Astrocyte of the spinal cord (primary cell): ENCODE measurements at regions not wholly inside any gene's neighbourhood (a gene's known extent, or its start where the extent isn't known, plus 50 kb on each side); places are given as distances from the start of the nearest gene placed in this dataset.

Source experiments
- DNase-seq: peaks from one replicate; pipeline ENCODE4 v3.0.0; 2011; ENCODE audit warnings: low read depth, low spot score
- H3K4me3 ChIP-seq: 2 replicates; pipeline ENCODE4 v1.5.1; 2011; ENCODE audit warnings: low read depth, mild to moderate bottlenecking, low read length, moderate library complexity
- in situ Hi-C: cut with HindIII; loops from 2 replicates; pipeline ENCODE4 v1.10.0; 2017; ENCODE audit warnings: low sequenced_read_pairs
- TF ChIP-seq, protein P1 (sequence below): IDR thresholded peaks from 2 replicates; pipeline ENCODE4 v1.5.1; 2012; ENCODE audit warnings: low read depth, mild to moderate bottlenecking, low read length, inconsistent platforms

DNA sequence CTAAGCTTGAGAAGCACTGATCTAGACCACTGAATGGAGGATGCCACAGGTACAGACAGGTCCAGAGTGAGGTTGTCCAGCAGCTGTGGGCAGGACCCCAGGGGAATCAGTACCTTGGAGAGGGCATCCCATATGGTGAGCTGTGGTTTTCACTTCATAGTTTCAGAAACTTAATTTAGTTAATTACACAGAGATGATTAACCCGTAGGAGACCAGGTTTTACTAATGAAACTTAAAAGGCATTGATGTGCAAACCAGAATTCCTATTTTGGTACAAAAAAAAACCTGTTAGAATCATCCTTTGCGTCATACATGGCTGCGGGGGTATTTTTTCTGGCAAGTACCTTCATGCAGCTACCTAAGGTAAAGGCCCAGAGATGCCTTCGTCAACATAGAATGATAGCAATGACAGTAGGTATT, 159.3 kb downstream of the DACT1 start:
- TF ChIP-seq, protein P1, sequence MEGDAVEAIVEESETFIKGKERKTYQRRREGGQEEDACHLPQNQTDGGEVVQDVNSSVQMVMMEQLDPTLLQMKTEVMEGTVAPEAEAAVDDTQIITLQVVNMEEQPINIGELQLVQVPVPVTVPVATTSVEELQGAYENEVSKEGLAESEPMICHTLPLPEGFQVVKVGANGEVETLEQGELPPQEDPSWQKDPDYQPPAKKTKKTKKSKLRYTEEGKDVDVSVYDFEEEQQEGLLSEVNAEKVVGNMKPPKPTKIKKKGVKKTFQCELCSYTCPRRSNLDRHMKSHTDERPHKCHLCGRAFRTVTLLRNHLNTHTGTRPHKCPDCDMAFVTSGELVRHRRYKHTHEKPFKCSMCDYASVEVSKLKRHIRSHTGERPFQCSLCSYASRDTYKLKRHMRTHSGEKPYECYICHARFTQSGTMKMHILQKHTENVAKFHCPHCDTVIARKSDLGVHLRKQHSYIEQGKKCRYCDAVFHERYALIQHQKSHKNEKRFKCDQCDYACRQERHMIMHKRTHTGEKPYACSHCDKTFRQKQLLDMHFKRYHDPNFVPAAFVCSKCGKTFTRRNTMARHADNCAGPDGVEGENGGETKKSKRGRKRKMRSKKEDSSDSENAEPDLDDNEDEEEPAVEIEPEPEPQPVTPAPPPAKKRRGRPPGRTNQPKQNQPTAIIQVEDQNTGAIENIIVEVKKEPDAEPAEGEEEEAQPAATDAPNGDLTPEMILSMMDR: no peak
- DNase-seq: no peak
- in situ Hi-C loops: no loop called here
- no peak overlapping the region for H3K4me3 ChIP-seq

GRCh38 chr14:58798173-58798572, 160.4 kb downstream of the DACT1 start:
- DNase-seq: no peak
- H3K4me3 ChIP-seq: no peak overlapping the region
- in situ Hi-C loops: no loop called here
- TF ChIP-seq, protein P1: no peak

DNA sequence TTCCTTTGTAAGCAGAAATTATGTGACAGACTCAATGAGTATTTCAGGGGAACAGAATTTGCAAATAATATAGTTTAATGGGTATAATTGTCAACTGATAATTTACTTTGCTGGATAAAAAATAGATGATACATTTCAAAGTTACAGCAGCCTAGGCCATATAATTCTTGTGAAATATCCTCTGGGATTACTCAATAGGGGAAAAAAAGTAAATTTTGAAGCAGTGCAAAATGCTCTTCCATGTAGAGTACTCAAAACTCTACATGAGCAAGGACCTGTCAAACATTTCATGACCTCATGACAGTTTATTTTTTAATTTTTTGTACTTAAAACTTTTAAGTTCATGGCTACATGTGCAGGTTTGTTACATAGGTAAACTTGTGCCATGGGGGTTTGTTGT, 163.3 kb downstream of the DACT1 start:
- TF ChIP-seq, protein P1: no peak
- no peak for DNase-seq
- no peak overlapping the region for H3K4me3 ChIP-seq
- in situ Hi-C loops: no loop called here

DNA sequence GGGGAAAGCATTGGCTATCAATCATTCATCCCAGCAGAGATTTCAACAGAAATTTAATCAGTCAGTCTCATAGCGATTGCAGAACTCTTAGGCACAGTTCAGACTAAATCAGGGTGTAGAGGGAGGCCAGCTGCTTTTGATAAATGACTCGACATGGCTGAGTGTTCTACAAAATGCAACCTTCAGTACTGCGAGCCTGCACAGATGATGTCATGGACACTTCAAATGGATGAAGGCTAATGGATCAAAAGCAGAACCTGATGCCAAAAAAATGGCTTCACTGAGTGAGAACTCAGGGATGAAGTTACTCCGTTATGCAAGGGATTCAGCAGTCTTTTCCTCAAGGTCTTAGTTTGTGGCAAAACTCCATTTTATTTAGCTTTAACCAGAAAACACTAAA, 167.3 kb downstream of the DACT1 start:
- DNase-seq: no peak
- in situ Hi-C loops: no loop called here

GRCh38 chr14:58805605-58806409, 168.0 kb downstream of the DACT1 start:
- in situ Hi-C loops: no loop called here
- peak; percentile 83 for DNase-seq
- no peak overlapping the region for H3K4me3 ChIP-seq
- TF ChIP-seq, protein P1: no peak

More for the DNA sequence above, 167.3 kb downstream of the DACT1 start:
- no peak overlapping the region for H3K4me3 ChIP-seq
- TF ChIP-seq, protein P1: no peak

DNA sequence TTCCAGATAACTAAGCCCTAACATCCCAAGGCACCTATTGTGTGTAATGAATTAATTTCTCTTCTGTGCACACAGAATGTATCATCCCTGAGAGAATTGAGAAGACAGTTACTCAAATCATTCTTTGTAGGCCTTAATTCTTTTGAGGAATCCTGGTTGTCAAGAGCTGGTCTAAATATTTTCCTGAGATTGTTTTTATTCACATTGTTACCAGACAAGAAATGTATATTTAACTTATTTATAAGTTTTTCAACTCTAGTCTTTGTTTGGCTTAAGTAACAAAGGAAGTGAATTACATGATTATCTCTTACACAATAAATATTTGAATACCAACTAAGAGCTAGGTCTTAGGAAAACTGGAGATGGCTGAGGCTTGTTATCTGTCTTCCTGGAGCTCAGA, 169.4 kb downstream of the DACT1 start:
- in situ Hi-C loops: no loop called here
- DNase-seq: no peak
- TF ChIP-seq, protein P1: no peak
- no peak overlapping the region for H3K4me3 ChIP-seq
